Frontal cortex (tissue), 3 donors: ENCODE measurements at regions not wholly inside any gene's neighbourhood (a gene's known extent, or its start where the extent isn't known, plus 50 kb on each side); places are given as distances from the start of the nearest gene placed in this dataset.

ENCODE experiments used
- DNase-seq, 2 donors: peaks; one replicate each; pipeline ENCODE4 v3.0.0; 2012; ENCODE audit warnings: low spot score in 2 of 2
- FAIRE-seq: peaks from 2 replicates; lab custom pipeline; 2012; peaks lifted over from hg19 to GRCh38; lab: Jason Lieb, UNC
- donor health status: control.
- donor health status: control.
- donor health status: control.

- no peak for DNase-seq
- FAIRE-seq, result no peak
These were observed 312.5 kb upstream of the FLRT2 start for GRCh38 chr14:85217412-85217811.

- FAIRE-seq (no peak), DNase-seq (no peak)
These were observed 311.0 kb upstream of the FLRT2 start for GRCh38 chr14:85218982-85219381.

GRCh38 chr14:85221832-85222231, 308.1 kb upstream of the FLRT2 start:
- FAIRE-seq, result no peak

GRCh38 chr14:85222341-85222740, 307.6 kb upstream of the FLRT2 start:
- FAIRE-seq (no peak), DNase-seq (no peak)

More at GRCh38 chr14:85221832-85222231, 308.1 kb upstream of the FLRT2 start:
- no peak for DNase-seq

- FAIRE-seq, result no peak
- DNase-seq, result no peak
These were observed 306.3 kb upstream of the FLRT2 start for GRCh38 chr14:85223667-85224066.

- no peak for DNase-seq
- no peak for FAIRE-seq
These were observed 305.7 kb upstream of the FLRT2 start for GRCh38 chr14:85224241-85224640.

GRCh38 chr14:85233756-85234155, 296.2 kb upstream of the FLRT2 start:
- no peak for DNase-seq
- FAIRE-seq, result no peak

- DNase-seq (no peak), FAIRE-seq (no peak)
These were observed 295.6 kb upstream of the FLRT2 start for GRCh38 chr14:85234156-85235025.

- no peak for FAIRE-seq
These were observed 294.1 kb upstream of the FLRT2 start for GRCh38 chr14:85235868-85236267.

GRCh38 chr14:85236296-85236695, 293.6 kb upstream of the FLRT2 start:
- FAIRE-seq (no peak), DNase-seq (no peak)

More at GRCh38 chr14:85235868-85236267, 294.1 kb upstream of the FLRT2 start:
- no peak for DNase-seq

- FAIRE-seq (no peak), DNase-seq (no peak)
These were observed 290.2 kb upstream of the FLRT2 start for GRCh38 chr14:85239791-85240190.

- no peak for DNase-seq
- FAIRE-seq, result no peak
These were observed 288.7 kb upstream of the FLRT2 start for GRCh38 chr14:85241022-85241855.

- FAIRE-seq, result no peak
- DNase-seq, result no peak
These were observed 287.3 kb upstream of the FLRT2 start for GRCh38 chr14:85242666-85243065.

- no peak for FAIRE-seq
- no peak for DNase-seq
These were observed 286.6 kb upstream of the FLRT2 start for GRCh38 chr14:85243321-85243720.

- DNase-seq (no peak), FAIRE-seq (no peak)
These were observed 282.9 kb upstream of the FLRT2 start for GRCh38 chr14:85247071-85247470.

- FAIRE-seq, result no peak
These were observed 280.9 kb upstream of the FLRT2 start for GRCh38 chr14:85248881-85249635.

GRCh38 chr14:85250414-85251189, 279.3 kb upstream of the FLRT2 start:
- DNase-seq (no peak), FAIRE-seq (no peak)

More at GRCh38 chr14:85248881-85249635, 280.9 kb upstream of the FLRT2 start:
- no peak for DNase-seq

GRCh38 chr14:85252011-85252410, 277.9 kb upstream of the FLRT2 start:
- no peak for DNase-seq
- FAIRE-seq, result no peak

GRCh38 chr14:85254711-85255110, 275.2 kb upstream of the FLRT2 start:
- DNase-seq, result no peak
- FAIRE-seq, result no peak
